ENCODE measurements at regions not wholly inside any gene's neighbourhood (a gene's known extent, or its start where the extent isn't known, plus 50 kb on each side); places are given as distances from the start of the nearest gene placed in this dataset.

GRCh38 chr3:110550511-110550910 lies 521.1 kb upstream of the NECTIN3 start:
- POLR2A ChIA-PET = no interaction called here
- H3K27ac ChIP-seq (ENCODE audit: extremely low read depth, low read depth, low read length) = no peak overlapping the region
- no peaks in the 10 kb centered on the region for H3K79me2 ChIP-seq (ENCODE audit: control insufficient read depth, insufficient read depth, low read length)
- H3K9me1 ChIP-seq (ENCODE audit: control insufficient read depth, insufficient read depth, low read length) = no peaks in the 10 kb centered on the region
- no peaks in the 10 kb centered on the region for H3K9me3 ChIP-seq (replicated peaks; ENCODE audit: control insufficient read depth, insufficient read depth, low read depth, low read length)
- in situ Hi-C loops (cut with MboI) (no loop called here), intact Hi-C loops (cut with micrococcal nuclease) (no loop called here)
- H3K4me2 ChIP-seq (ENCODE audit: insufficient read depth, low read length) = no peak overlapping the region
- BruUV-seq (replicated peaks) = no TSS peak
- CTCF ChIA-PET (ENCODE audit: low intra/inter-chr PET ratio) = no interaction called here
- no peak overlapping the region for H2AFZ ChIP-seq (ENCODE audit: low read depth, low read length)
- H3K4me1 ChIP-seq (replicated peaks in 1 of 2; ENCODE audit: control insufficient read depth in 2 of 2, insufficient read depth in 2 of 2, low read length in 2 of 2) = peaks cover 0 to 4% of the 10 kb centered on the region in 2 experiments; a peak in 2 of 5 replicates
- H3K36me3 ChIP-seq (ENCODE audit: control insufficient read depth, insufficient read depth, low read length) = peaks cover 2% of the 10 kb centered on the region; the same call in 1 of the 3 replicates
- no peak overlapping the region for H3K9ac ChIP-seq (ENCODE audit: insufficient read depth in 1 of 2, low read depth in 2 of 2, low read length in 2 of 2)
- 2% methylated on average over 5 of the region's 5 CpGs for WGBS (ENCODE audit: insufficient coverage, low coverage, missing lambda C conversion rate)
- FAIRE-seq = no peak
- peak in 1 of 4 experiments; percentile 37 for DNase-seq (ENCODE audit: extremely low read depth in 1 of 4, low spot score in 3 of 4)
- H3K4me3 ChIP-seq = no peak overlapping the region
- H3K27me3 ChIP-seq (ENCODE audit: control insufficient read depth in 2 of 2, insufficient read depth in 2 of 2, low read length in 2 of 2) = no peaks in the 10 kb centered on the region
- no peaks in the 10 kb centered on the region for H4K20me1 ChIP-seq (replicated peaks; ENCODE audit: control insufficient read depth, insufficient read depth, low read length)
- ATAC-seq = peak; percentile 87
- no peak for TF ChIP-seq NR2F6 (CRISPR knock-in tag; IDR thresholded peaks at IDR 0.05)
- no peak for TF ChIP-seq DDX20 (tag; IDR thresholded peaks at IDR 0.05; ENCODE audit: low read depth)
- TF ChIP-seq RFX1 (IDR thresholded peaks at IDR 0.05) = no peak
- no peak for TF ChIP-seq RERE (CRISPR knock-in tag; IDR thresholded peaks at IDR 0.05; ENCODE audit: borderline replicate concordance)
- no peak for TF ChIP-seq ETS2 (tag; IDR thresholded peaks at IDR 0.05; ENCODE audit: borderline replicate concordance, poor library complexity, severe bottlenecking)
- no peak for TF ChIP-seq ZKSCAN8 (CRISPR knock-in tag; IDR thresholded peaks at IDR 0.05)
- no peak for TF ChIP-seq SMC3 (conservative IDR thresholded peaks at IDR 0.05; ENCODE audit: insufficient read depth, low read depth, low read length)
- TF ChIP-seq SMAD1 (IDR thresholded peaks at IDR 0.05; ENCODE audit: low read depth, low read length, partially characterized antibody) = no peak
- TF ChIP-seq ZNF282 (CRISPR knock-in tag; IDR thresholded peaks at IDR 0.05) = no peak
- TF ChIP-seq TAL1 (IDR thresholded peaks at IDR 0.05) = peak; percentile 8; the same call in 1 of the 2 replicates
- peak; percentile 58 for TF ChIP-seq ARID1B (IDR thresholded peaks at IDR 0.05)
- TF ChIP-seq FOSL1 (tag; conservative IDR thresholded peaks at IDR 0.05) = no peak
- no peak for TF ChIP-seq EP300 (IDR thresholded peaks at IDR 0.05; ENCODE audit: low read length)
- peak; percentile 40 for TF ChIP-seq DPF2 (IDR thresholded peaks at IDR 0.05)
- TF ChIP-seq TARDBP (IDR thresholded peaks at IDR 0.05) = no peak
- TF ChIP-seq IRF2 (CRISPR knock-in tag; IDR thresholded peaks at IDR 0.05) = no peak
- no peak for TF ChIP-seq USF1 (CRISPR knock-in tag; IDR thresholded peaks at IDR 0.05)

All from K562 (cell line).